ENCODE measurements at regions not wholly inside any gene's neighbourhood (a gene's known extent, or its start where the extent isn't known, plus 50 kb on each side); places are given as distances from the start of the nearest gene placed in this dataset.

- intact Hi-C loops (cut with DNase I), result no loop called here
- H3K27ac ChIP-seq, result no peak overlapping the region
Measured at GRCh38 chr12:39165338-39165737, 259.9 kb upstream of the CPNE8 start.

GRCh38 chr12:39161465-39162085 is 256.2 kb upstream of the CPNE8 start:
- Histone ChIP-seq H3K4me1 (replicated peaks) (no peaks in the 10 kb centered on the region), H3K9me3 (no peaks in the 10 kb centered on the region), H3K27ac (no peak overlapping the region), H3K27me3 (replicated peaks; ENCODE audit: insufficient read depth) (no peaks in the 10 kb centered on the region), H3K4me3 (no peak overlapping the region), H3K36me3 (no peaks in the 10 kb centered on the region)
- WGBS, result 29% methylated on average over 4 of the region's 4 CpGs
- intact Hi-C loops (cut with DNase I), result no loop called here
- no peak for DNase-seq (ENCODE audit: low spot score)
- TF ChIP-seq POLR2AphosphoS5 (IDR thresholded peaks at IDR 0.05), result no peak

More at GRCh38 chr12:39165338-39165737, 259.9 kb upstream of the CPNE8 start:
- Histone ChIP-seq H3K4me3 (no peak overlapping the region), H3K27me3 (replicated peaks; ENCODE audit: insufficient read depth) (no peaks in the 10 kb centered on the region), H3K36me3 (no peaks in the 10 kb centered on the region), H3K9me3 (no peaks in the 10 kb centered on the region), H3K4me1 (replicated peaks) (no peaks in the 10 kb centered on the region)
- TF ChIP-seq POLR2A (IDR thresholded peaks at IDR 0.05) (no peak), POLR2AphosphoS5 (IDR thresholded peaks at IDR 0.05) (no peak), CTCF (IDR thresholded peaks at IDR 0.05) (no peak)
- DNase-seq (ENCODE audit: low spot score), result no peak

DNA sequence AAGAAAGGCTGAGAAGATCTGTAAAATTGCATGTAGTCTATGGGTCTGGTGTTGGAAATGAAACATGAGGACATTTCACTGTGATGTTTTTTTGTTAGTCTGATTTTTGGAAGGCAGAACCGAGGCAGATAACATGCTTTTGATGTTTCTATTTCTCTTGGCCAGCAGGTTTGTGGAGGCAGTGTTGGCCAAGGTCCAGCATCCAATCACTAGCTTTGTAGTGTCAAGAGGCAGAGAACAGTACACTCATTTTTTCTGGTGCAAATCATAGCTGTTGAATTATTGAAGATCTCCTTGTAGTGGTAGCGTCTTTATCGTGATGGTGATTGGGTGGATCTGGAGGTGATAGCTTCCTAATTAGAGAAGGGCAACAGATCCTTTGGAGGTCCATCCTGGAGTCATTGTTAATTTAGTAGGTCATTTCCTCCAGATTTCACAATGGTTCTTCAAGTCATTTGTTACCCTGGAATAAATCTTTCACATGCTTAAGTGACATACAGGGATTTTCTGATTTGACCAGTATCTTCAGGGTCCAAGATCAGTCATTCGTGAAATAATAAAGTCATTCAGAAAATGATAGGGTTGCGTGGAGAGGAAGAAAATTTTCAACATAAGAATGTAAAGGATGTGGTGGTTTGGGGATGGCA is 252.4 kb upstream of the CPNE8 start:
- Histone ChIP-seq H3K4me1 (replicated peaks) (no peaks in the 10 kb centered on the region), H3K4me3 (no peak overlapping the region), H3K27ac (no peak overlapping the region), H3K9me3 (no peaks in the 10 kb centered on the region), H3K27me3 (replicated peaks; ENCODE audit: insufficient read depth) (no peaks in the 10 kb centered on the region), H3K36me3 (no peaks in the 10 kb centered on the region)
- intact Hi-C loops (cut with DNase I), result no loop called here
- no peak for TF ChIP-seq POLR2AphosphoS5 (IDR thresholded peaks at IDR 0.05)
- no peak for TF ChIP-seq CTCF (IDR thresholded peaks at IDR 0.05)
- no peak for TF ChIP-seq POLR2A (IDR thresholded peaks at IDR 0.05)
- no peak for DNase-seq (ENCODE audit: low spot score)
- 56% methylated on average over 5 of the region's 5 CpGs for WGBS

DNA sequence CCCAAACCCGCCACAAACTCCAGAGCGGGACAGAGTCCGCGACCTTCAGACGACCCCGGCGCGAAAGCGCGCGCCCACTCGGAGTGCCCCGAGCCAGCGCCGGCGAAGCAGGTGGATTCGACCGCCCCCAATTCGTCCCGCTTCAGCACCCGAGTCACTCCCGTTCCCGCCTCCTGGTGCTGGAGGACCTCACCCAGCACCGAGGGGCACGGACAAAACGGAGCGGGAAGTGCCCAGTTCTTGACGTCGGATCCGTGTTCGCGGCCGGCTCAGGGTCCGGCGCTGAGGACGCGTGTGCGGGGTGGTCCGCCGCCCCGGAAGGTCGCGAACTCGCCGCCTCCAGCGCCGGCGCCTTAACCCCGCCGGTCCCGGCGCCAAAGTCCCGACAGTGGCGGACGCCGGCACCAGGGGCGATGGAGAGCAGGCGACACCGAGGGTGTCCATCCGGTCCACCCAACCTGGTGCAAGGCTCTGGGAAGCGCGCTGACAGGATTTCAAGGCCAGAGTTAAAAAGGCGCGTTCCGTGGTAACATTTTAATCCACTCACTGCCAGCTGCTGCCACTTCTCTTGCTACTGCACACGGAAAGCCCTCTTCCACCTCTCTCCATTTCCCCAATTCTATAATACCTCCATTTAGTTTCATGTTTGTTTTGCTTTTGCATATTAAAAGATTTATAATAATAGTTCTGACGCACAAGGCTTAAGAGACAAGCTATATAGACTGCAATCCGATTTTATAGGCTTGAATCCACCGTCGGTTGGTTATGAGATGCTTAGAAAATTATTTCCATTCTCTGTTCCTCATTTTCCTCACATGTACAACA is 240.0 kb upstream of the CPNE8 start:
- no peak overlapping the region for H3K27ac ChIP-seq
- no peak for DNase-seq (ENCODE audit: low spot score)
- H3K9me3 ChIP-seq, result no peaks in the 10 kb centered on the region
- WGBS, result 13% methylated on average over 53 of the region's 70 CpGs
- peak in 3 of 4 experiments; percentile 11 to 53 (median 39) for TF ChIP-seq CTCF (IDR thresholded peaks at IDR 0.05)
- TF ChIP-seq POLR2A (IDR thresholded peaks at IDR 0.05), result no peak
- no peaks in the 10 kb centered on the region for H3K4me1 ChIP-seq (replicated peaks)
- H3K27me3 ChIP-seq (replicated peaks; ENCODE audit: insufficient read depth), result no peaks in the 10 kb centered on the region
- intact Hi-C loops (cut with DNase I), result no loop called here
- H3K4me3 ChIP-seq, result peak overlapping the region; percentile 20 to 28
- no peaks in the 10 kb centered on the region for H3K36me3 ChIP-seq

DNA sequence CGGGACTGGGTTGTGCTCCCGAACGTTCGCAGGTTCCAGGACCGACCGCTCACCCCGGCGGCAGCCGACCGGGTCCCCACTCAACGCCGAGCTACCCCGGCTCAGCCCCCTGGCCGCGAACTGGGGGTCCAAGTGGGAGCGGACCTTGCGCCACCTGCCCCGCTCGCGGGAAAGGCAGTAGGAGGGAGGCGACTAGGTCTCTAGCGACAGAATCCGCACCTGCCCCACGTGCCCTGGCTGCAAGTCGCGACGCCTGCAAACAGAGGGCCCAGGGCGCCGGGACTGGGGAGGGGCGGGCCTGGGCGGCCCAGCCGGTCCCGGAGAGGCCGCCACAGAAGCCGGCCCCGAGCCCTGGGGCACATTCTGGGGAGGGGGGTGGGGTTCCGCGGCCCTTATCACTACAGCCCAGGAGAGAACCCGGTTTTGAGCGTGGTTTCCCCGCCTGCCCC is 239.2 kb upstream of the CPNE8 start:
- no peak for DNase-seq (ENCODE audit: low spot score)
- TF ChIP-seq POLR2A (IDR thresholded peaks at IDR 0.05) (no peak), CTCF (IDR thresholded peaks at IDR 0.05) (no peak), POLR2AphosphoS5 (IDR thresholded peaks at IDR 0.05) (no peak)
- Histone ChIP-seq H3K27me3 (replicated peaks; ENCODE audit: insufficient read depth) (no peaks in the 10 kb centered on the region), H3K36me3 (no peaks in the 10 kb centered on the region), H3K4me1 (replicated peaks) (no peaks in the 10 kb centered on the region), H3K27ac (no peak overlapping the region), H3K9me3 (no peaks in the 10 kb centered on the region), H3K4me3 (no peak overlapping the region)
- WGBS, result 48% methylated on average over 40 of the region's 41 CpGs
- intact Hi-C loops (cut with DNase I), result no loop called here
